Psoas muscle (tissue), 7 donors: ENCODE measurements at regions not wholly inside any gene's neighbourhood (a gene's known extent, or its start where the extent isn't known, plus 50 kb on each side); places are given as distances from the start of the nearest gene placed in this dataset.
"Not testable (repeated sequence)": the region's sequence is repeated elsewhere in the genome, so short reads cannot be mapped to it uniquely, and the experiment has no call there.

Experiments used
- ATAC-seq, 4 donors: fragments of 200-7000 bp; cut with Tn5 transposase; one replicate each; pipeline ENCODE4 v1.9.1; 2020; ENCODE audit warnings: moderate library complexity in 3 of 4, mild to moderate bottlenecking in 2 of 4
- DNase-seq, 2 donors: peaks; one replicate each; pipeline ENCODE4 v3.0.0-alpha.2; 2020
- H3K27ac ChIP-seq: fragments of 200-600 bp; one replicate; pipeline ENCODE4 v1.8.0; 2022
- H3K27me3 ChIP-seq, 3 donors: fragments of 200-600 bp in 1 of 3; one replicate each; pipeline versions ENCODE4 v1.6.1 to v1.8.0; 2013 to 2022; ENCODE audit warnings: low read length in 2 of 3, mild to moderate bottlenecking in 2 of 3, moderate library complexity in 1 of 3; ENCODE audit not compliant: insufficient read depth in 3 of 3
- H3K36me3 ChIP-seq, 2 donors: fragments of 200-600 bp in 1 of 2; one replicate each; pipeline versions ENCODE4 v1.6.1 to v1.8.0; 2013 to 2022; ENCODE audit warnings: low read depth in 1 of 2, mild to moderate bottlenecking in 1 of 2, moderate library complexity in 1 of 2; ENCODE audit not compliant: insufficient read depth in 1 of 2
- H3K4me1 ChIP-seq: fragments of 200-600 bp; one replicate; pipeline ENCODE4 v1.8.0; 2022
- H3K4me3 ChIP-seq: fragments of 200-600 bp; one replicate; pipeline ENCODE4 v1.8.0; 2022; ENCODE audit warnings: mild to moderate bottlenecking
- H3K9me3 ChIP-seq: fragments of 200-600 bp; one replicate; pipeline ENCODE4 v1.8.0; 2022
- WGBS, 3 donors: extraction: QIAGEN DNeasy Blood & Tissue Kit; methylation state at CpG; one replicate each; pipeline versions ENCODE4 v1.1.6 to v1.1.7; 2013; 5-methylcytosine and 5-hydroxymethylcytosine counted together
- intact Hi-C, 2 donors: fragments of 100-400 bp; cut with DNase I; formaldehyde crosslinking; loops; one replicate each; pipeline versions ENCODE4 v1.11.0 to v1.14.2; 2022
- TF ChIP-seq, protein P1 (sequence below): fragments of 200-600 bp; IDR thresholded peaks from one replicate; pipeline ENCODE4 v1.8.0; 2022; ENCODE audit warnings: antibody characterized with exemption
- donor health status: healthy with polysubstance abuse.
- donor health status: DM: no; HTN: no; CAD: no; lungs with moderate emphysema.
- donor health status: Bipolar disorder and iron deficiency.
- donor health status: healthy.
- donor health status: DM: yes; HTN: yes; CAD: no.
- donor health status: DM: no; HTN: no; CAD: no.
- donor health status: DM: yes; HTN: yes; CAD: no.

DNA sequence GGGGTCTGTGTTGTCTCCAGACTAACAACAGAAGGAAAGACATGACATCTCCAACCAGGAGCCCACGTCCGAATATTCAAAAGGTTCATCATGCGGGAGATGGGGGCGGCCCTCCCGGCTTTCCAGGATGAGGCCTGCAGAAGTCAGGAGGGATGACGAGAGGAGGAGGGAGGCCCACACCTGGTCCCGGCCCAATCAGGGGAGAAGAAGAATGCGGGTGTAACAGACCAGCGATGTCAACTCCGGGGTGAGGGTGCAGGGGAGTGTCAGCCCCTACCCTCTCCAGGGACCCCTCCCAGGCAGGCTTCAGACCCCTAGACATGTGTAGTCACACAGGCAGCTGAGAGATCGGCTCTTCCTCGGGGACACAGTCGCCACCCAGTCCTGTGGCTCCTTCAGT, 275.3 kb upstream of the ZNF507 start:
- Histone ChIP-seq H3K36me3 (no peaks in the 10 kb centered on the region), H3K9me3 (no peaks in the 10 kb centered on the region), H3K4me1 (no peaks in the 10 kb centered on the region), H3K27me3 (peaks cover 0 to 1% (median 0%) of the 10 kb centered on the region in 3 donors), H3K27ac (no peak overlapping the region), H3K4me3 (no peak overlapping the region)
- ATAC-seq (no peak), DNase-seq (no peak)
- TF ChIP-seq, protein P1, sequence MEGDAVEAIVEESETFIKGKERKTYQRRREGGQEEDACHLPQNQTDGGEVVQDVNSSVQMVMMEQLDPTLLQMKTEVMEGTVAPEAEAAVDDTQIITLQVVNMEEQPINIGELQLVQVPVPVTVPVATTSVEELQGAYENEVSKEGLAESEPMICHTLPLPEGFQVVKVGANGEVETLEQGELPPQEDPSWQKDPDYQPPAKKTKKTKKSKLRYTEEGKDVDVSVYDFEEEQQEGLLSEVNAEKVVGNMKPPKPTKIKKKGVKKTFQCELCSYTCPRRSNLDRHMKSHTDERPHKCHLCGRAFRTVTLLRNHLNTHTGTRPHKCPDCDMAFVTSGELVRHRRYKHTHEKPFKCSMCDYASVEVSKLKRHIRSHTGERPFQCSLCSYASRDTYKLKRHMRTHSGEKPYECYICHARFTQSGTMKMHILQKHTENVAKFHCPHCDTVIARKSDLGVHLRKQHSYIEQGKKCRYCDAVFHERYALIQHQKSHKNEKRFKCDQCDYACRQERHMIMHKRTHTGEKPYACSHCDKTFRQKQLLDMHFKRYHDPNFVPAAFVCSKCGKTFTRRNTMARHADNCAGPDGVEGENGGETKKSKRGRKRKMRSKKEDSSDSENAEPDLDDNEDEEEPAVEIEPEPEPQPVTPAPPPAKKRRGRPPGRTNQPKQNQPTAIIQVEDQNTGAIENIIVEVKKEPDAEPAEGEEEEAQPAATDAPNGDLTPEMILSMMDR, result no peak
- 77 to 78% (median 78%) methylated on average over 13 of the region's 13 CpGs for WGBS, 3 donors
- intact Hi-C loops, result no loop called here

DNA sequence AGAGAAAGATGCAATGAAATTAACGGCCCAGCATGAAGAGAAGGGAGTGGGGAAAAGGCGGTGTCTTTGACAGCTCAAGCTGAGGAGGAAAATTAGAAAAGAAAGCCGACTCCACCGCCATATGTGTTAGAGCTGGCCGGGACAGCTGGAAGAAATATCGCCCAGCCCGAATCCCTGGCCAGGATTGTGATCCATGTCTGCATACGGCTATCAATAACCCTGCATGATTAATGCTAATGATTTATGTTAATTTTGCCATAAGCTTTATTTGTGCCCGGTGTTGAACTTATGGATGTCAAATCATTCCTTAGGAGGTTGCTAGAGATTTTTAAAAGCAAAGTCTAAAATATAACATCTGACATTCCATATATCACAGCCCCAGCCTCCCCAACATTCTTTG, 263.4 kb upstream of the ZNF507 start:
- no peak overlapping the region for H3K27ac ChIP-seq
- H3K27me3 ChIP-seq, result peaks cover 0 to 3% (median 0%) of the 10 kb centered on the region in 3 donors
- H3K9me3 ChIP-seq, result no peaks in the 10 kb centered on the region
- intact Hi-C loops, result no loop called here
- H3K4me1 ChIP-seq, result no peaks in the 10 kb centered on the region
- TF ChIP-seq, protein P1, result no peak
- H3K36me3 ChIP-seq, result no peaks in the 10 kb centered on the region
- DNase-seq, result no peak
- H3K4me3 ChIP-seq, result no peak overlapping the region
- no peak for ATAC-seq
- WGBS, 3 donors, result 24 to 30% (median 28%) methylated on average over 9 of the region's 9 CpGs

DNA sequence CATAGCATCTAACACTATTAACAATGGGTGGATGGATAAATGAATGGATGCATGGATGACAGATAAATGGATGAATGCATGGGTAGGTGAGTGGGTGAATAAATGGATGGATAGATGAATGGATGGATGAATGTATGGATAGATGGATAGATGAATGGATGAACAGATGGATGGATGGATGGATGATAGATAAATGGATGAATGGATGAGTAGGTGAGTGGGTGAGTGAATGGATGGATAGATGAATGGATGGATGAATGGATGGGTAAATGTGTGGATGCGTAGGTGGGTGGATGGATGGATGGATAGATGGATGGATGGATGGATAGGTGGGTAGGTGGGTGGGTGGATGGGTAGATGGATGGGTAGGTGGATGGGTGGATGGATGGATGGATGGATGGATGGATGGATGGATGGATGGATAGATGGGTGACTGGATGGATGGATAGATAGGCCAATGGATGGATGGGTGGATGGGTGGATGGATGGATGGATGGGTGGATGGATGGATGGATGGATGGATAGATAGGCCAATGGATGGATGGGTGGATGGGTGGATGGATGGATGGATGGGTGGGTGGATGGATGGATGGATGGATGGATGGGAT, 260.6 kb upstream of the ZNF507 start:
- 92 to 97% (median 94%) methylated on average over 1 of the region's 1 CpG for WGBS, 3 donors
- intact Hi-C loops, H3K36me3 ChIP-seq, H3K27me3 ChIP-seq, H3K27ac ChIP-seq, H3K4me1 ChIP-seq, ATAC-seq, DNase-seq, H3K4me3 ChIP-seq, H3K9me3 ChIP-seq: not testable (repeated sequence)

- no peak for ATAC-seq
Measured at GRCh38 chr19:32091241-32091640, 254.2 kb upstream of the ZNF507 start.

DNA sequence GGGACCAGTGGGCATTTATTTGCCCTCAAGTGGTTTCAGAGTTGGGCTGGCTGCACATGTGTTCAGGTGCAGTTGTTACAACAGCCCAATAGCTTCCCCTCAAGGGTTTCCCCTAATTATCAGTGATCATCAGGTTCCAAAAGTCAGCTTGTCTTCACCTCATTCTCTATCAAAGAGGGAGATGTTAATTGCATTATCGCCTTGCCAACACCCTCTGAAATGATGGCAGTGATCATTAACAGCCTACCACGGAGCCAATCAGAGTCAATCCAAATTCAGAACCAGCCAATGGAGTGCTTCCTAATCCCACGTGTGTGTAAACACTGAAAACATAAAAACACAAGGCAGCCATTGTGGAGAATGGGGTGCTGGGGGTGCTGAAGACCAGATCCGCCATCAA, 248.4 kb upstream of the ZNF507 start:
- Histone ChIP-seq H3K27ac (no peak overlapping the region), H3K9me3 (no peaks in the 10 kb centered on the region), H3K36me3 (no peaks in the 10 kb centered on the region), H3K4me1 (no peaks in the 10 kb centered on the region), H3K4me3 (no peak overlapping the region), H3K27me3 (no peaks in the 10 kb centered on the region)
- no peak for DNase-seq
- TF ChIP-seq, protein P1, result no peak
- WGBS, 3 donors, result 73 to 84% (median 81%) methylated on average over 4 of the region's 4 CpGs
- no peak for ATAC-seq
- intact Hi-C loops, result no loop called here

More at GRCh38 chr19:32091241-32091640, 254.2 kb upstream of the ZNF507 start:
- intact Hi-C loops, result no loop called here
- Histone ChIP-seq H3K4me3 (no peak overlapping the region), H3K9me3 (no peaks in the 10 kb centered on the region), H3K27ac (no peak overlapping the region), H3K4me1 (no peaks in the 10 kb centered on the region), H3K27me3 (no peaks in the 10 kb centered on the region), H3K36me3 (no peaks in the 10 kb centered on the region)
- WGBS, 3 donors, result 28 to 30% (median 30%) methylated on average over 12 of the region's 12 CpGs
- no peak for DNase-seq
- TF ChIP-seq, protein P1, result no peak
